ENCODE measurements at regions not wholly inside any gene's neighbourhood (a gene's known extent, or its start where the extent isn't known, plus 50 kb on each side); places are given as distances from the start of the nearest gene placed in this dataset.

DNA sequence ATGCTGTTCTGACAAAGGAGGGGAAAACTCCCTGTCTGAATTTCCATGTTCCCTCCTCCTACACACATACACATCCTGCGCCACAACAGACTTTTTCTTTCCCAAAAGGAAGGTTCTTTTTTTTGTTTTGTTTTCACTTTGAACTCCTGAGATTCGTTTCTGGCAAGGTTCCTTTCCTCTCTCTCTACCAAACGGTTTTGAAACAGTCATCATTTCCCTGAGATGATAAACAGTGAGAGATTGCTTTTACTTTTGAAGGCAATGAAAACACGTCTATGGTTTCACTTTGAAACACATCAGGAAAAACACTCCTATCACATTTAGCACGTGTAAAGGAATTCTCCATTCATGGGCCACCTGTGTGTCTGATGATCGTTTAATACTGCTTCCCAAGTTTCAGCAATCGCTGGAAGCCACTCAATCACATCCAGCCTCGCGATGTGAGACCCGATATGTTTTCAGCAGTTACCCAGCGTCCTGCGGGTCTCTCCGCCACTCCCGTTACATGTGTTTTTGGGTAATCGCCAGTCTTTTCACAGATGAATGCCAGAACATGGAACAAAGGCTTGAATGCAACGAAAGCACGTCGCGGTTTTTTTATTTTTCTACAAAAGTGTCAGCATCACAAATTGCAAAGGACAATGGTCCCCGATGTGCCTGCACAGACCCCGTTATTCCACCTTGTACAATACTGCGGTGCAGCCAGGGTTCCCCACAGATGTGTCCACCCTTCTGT is 62.8 kb upstream of the CUX1 start:
- TF ChIP-seq, protein P1, sequence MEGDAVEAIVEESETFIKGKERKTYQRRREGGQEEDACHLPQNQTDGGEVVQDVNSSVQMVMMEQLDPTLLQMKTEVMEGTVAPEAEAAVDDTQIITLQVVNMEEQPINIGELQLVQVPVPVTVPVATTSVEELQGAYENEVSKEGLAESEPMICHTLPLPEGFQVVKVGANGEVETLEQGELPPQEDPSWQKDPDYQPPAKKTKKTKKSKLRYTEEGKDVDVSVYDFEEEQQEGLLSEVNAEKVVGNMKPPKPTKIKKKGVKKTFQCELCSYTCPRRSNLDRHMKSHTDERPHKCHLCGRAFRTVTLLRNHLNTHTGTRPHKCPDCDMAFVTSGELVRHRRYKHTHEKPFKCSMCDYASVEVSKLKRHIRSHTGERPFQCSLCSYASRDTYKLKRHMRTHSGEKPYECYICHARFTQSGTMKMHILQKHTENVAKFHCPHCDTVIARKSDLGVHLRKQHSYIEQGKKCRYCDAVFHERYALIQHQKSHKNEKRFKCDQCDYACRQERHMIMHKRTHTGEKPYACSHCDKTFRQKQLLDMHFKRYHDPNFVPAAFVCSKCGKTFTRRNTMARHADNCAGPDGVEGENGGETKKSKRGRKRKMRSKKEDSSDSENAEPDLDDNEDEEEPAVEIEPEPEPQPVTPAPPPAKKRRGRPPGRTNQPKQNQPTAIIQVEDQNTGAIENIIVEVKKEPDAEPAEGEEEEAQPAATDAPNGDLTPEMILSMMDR (IDR thresholded peaks at IDR 0.05; ENCODE audit: borderline replicate concordance, extremely low read depth, low read length, poor library complexity, severe bottlenecking), result no peak
- TF ChIP-seq EZH2 (IDR thresholded peaks at IDR 0.05; ENCODE audit: borderline replicate concordance, low read depth, low read length, severe bottlenecking), result no peak

Measured in DND-41 (cell line).